Jurkat, Clone E6-1 (cell line): ENCODE measurements at regions not wholly inside any gene's neighbourhood (a gene's known extent, or its start where the extent isn't known, plus 50 kb on each side); places are given as distances from the start of the nearest gene placed in this dataset.

Experiments used
- DNase-seq: peaks from one replicate; pipeline ENCODE4 v3.0.0-alpha.2; 2011; ENCODE audit warnings: low read depth, low spot score
- H3K4me3 ChIP-seq: 2 replicates; pipeline ENCODE4 v1.5.1; 2011; ENCODE audit warnings: mild to moderate bottlenecking, low read length, control low read depth, moderate library complexity

DNA sequence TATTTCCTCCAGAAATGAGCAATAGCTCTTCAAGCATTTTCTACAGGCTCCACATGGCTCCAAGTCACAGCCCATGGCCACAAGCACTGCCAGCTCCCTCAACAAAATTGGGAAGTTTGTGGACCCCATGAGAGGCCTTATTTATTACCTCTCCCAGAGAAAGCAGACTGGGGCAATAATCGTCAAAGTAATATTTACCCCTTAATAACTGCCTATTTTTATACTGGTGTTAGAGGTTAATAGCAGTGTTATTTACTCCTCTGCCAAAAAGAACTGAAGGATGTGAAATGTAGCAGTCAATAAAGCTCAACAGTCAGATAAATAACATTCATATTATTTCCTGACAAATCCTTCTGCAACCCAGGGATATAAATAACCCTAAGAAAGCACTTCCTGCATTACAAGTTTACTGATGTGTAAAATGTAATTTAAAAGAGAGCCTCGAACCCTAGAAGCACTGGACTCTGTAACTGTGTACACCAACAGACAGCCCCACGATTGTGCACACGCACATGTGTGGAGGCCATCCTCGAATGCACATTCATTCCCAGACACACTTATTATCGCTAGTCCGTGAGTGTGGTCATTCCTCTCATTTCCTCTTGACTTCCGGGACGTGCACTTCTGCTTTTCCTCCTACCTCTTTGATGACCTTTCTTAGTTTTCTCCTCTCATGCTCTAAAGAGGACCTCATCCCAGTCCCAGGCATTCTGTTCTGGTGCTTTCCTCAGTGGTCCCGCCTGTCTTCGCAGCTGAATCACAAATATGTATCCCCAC, 157.4 kb downstream of the EVX1 start:
- DNase-seq, result no peak
- no peak overlapping the region for H3K4me3 ChIP-seq

DNA sequence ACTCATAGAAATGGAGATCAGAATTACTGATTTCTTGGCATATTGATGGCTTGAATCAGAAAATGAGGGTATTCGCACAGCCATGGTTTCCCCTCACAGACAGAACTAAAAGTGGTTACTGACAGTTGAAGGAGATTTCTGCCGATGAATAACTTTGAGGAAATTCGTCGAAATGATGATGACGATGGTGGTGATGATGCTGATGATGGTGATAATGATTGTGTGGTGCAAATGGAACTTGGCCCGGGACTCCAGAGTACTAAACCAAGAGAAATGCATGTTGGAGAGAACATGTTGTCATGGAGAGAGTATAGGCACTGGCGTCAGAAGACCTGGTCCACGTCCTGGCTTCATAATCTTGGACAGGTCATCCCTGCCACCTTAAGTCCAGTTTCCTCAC, 163.2 kb downstream of the EVX1 start:
- no peak for DNase-seq
- H3K4me3 ChIP-seq, result no peak overlapping the region

GRCh38 chr7:27409311-27409710, 166.7 kb downstream of the EVX1 start:
- no peak for DNase-seq

GRCh38 chr7:27409776-27410175, 167.2 kb downstream of the EVX1 start:
- no peak for DNase-seq
- no peak overlapping the region for H3K4me3 ChIP-seq

More at GRCh38 chr7:27409311-27409710, 166.7 kb downstream of the EVX1 start:
- H3K4me3 ChIP-seq, result no peak overlapping the region

DNA sequence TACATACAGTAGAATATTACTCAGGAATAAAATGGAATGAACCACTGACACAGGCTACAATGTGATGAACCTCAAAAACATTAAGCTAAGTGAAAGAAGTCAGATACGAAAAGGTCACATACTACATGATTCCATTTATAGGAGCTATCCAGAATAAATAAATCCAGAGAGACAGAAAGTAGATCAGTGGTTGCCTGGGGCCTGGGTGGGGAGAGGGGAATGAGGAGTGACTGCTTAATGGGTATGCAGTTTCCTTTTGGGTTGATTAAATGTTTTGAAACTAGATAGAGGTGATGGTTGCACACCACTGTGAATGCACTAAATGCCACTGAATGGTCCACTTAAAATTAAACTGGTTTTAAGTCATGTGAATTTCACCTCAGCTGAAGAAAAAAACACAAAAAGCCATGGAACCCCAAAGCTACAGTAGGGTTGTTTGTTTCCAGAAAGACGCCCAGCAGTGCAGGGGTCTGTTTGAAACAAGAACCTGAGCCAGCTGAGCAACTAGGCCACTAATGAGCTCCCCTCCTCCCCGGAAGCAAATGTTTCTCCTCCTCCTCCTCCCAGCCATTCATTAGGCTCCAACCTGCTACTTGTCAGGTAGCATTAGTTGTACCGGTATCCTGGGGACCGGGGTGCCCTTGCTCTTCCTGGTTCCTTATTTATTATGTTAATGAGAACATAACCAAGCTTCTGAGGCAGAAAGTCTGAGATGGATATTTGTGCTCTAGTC, 168.4 kb downstream of the EVX1 start:
- DNase-seq, result no peak
- no peak overlapping the region for H3K4me3 ChIP-seq

- no peak overlapping the region for H3K4me3 ChIP-seq
- no peak for DNase-seq
Observed at GRCh38 chr7:27412164-27412563, 169.6 kb downstream of the EVX1 start.

DNA sequence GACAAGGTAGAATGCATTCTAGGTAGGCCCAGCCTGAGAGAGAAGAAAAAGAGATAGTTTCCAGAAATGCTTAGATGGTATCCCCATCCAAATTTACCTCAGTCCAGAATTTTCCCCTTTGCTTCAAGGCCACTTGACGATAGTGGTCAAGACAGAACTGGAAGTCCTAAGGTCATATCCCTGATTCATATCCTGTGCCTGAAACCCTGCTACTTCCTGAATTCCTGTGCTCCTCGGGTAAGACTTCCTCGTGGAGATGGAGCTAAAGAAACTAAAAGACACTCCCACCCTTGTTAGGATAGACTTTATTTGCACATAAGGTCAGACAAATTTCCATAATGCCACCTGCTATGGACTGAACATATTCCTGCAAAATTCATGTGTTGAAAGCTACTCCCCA, 175.9 kb downstream of the EVX1 start:
- H3K4me3 ChIP-seq, result no peak overlapping the region
- no peak for DNase-seq

GRCh38 chr7:27419581-27420177, 177.1 kb downstream of the EVX1 start:
- DNase-seq, result no peak
- no peak overlapping the region for H3K4me3 ChIP-seq

GRCh38 chr7:27420702-27421101, 178.1 kb downstream of the EVX1 start:
- DNase-seq, result no peak
- H3K4me3 ChIP-seq, result no peak overlapping the region

GRCh38 chr7:27423290-27423689, 180.7 kb downstream of the EVX1 start:
- H3K4me3 ChIP-seq, result no peak overlapping the region

DNA sequence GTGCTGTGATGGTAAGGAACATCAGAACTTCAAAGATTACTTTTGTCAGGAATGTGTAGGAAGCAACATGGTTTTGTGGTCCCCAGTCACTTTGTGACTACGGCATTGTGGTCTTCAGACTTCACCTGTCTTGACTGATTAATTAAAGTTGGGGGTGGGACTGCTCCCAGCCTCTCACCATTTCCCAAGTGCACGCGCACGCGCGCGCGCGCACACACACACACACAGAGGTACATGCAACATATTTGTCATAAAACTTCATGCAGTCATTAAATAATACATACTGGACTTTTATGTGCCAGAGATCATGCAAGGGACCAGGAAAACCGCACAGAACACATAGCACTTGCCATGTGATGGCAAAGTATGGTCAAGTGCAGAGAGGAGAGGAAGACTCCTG, 181.2 kb downstream of the EVX1 start:
- DNase-seq, result no peak

More at GRCh38 chr7:27423290-27423689, 180.7 kb downstream of the EVX1 start:
- DNase-seq, result no peak

GRCh38 chr7:27424231-27424630, 181.6 kb downstream of the EVX1 start:
- no peak for DNase-seq
- H3K4me3 ChIP-seq, result no peak overlapping the region

More for the DNA sequence above, 181.2 kb downstream of the EVX1 start:
- H3K4me3 ChIP-seq, result no peak overlapping the region

DNA sequence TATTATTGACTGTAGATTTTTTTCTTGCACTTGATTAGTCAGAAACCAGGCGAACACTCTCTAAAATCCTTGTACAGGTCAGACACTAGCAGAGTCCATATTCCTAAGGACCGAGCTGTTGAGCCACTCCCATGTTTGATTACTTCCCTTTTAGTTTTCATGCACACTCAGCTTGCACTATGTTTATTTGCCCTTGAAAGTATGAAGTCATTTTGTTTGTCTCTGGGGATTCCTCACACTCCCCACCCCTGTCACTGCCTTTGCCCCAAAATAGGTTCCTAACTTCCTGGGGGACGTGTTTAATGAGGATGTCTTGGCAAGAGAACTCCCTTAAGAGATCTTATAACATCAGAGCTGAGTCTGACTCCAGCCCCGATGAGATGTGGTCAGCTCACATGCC, 182.1 kb downstream of the EVX1 start:
- H3K4me3 ChIP-seq, result no peak overlapping the region
- DNase-seq, result no peak

GRCh38 chr7:27427416-27427815, 184.8 kb downstream of the EVX1 start:
- H3K4me3 ChIP-seq, result no peak overlapping the region
- no peak for DNase-seq

DNA sequence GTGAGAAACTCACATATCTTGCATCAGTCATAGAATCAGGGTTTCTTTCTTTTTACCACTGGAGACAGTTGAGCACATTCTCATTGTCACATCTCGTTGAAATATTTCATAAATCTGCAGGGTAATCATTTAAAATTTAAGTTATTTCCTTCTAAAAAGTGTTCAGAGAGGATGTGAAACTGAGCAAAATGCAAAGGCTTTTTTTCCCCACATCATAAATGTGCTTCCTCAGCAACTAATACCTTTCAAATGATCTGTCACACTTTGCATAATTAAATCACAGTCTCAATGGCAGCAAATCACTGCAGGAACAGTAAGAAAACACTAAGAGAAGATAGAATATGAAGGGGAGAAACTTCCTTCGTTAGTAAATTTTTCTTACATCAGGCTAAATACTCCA, 187.5 kb downstream of the EVX1 start:
- DNase-seq, result no peak
- no peak overlapping the region for H3K4me3 ChIP-seq

- no peak for DNase-seq
Observed at GRCh38 chr7:27431465-27431864, 188.9 kb downstream of the EVX1 start.

GRCh38 chr7:27433581-27433980, 191.0 kb downstream of the EVX1 start:
- no peak overlapping the region for H3K4me3 ChIP-seq
- no peak for DNase-seq

More at GRCh38 chr7:27431465-27431864, 188.9 kb downstream of the EVX1 start:
- H3K4me3 ChIP-seq, result no peak overlapping the region

DNA sequence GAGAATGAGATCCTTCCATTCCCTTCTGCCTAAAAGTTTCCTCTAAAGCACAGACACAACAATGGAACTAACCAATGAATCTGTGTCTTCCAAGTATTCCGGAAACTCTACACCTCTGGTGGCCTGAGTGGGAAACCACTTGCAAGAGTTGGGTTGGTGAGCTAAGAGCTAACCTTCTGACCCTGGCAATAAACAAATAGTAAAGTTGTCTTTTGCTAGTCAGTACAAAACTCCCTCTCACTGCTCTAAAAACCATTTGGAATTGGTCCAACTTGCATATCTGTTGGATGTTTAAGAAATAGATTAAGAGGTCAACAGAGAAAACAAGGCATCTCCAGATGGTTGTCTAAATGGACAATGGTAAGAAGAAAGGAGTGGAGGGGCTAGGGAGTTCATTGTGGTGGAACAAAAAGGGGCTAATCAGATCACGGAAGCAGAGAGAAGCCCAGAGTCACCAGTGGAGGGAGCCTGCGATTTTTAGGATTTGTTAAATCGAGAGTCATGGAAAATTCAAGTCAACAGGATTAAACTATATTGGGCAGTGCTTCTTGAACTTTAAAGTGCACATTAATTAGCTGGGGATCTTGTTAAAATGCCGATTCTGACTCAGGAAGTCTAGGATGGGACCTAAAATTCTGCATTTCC, 192.3 kb downstream of the EVX1 start:
- no peak overlapping the region for H3K4me3 ChIP-seq
- DNase-seq, result no peak

GRCh38 chr7:27435461-27435860, 192.9 kb downstream of the EVX1 start:
- DNase-seq, result no peak
- H3K4me3 ChIP-seq, result no peak overlapping the region
